IMR-90 (cell line): ENCODE measurements at regions not wholly inside any gene's neighbourhood (a gene's known extent, or its start where the extent isn't known, plus 50 kb on each side); places are given as distances from the start of the nearest gene placed in this dataset.

Experiments used
- ATAC-seq: fragments of 200-7000 bp; cut with Tn5 transposase; 2 replicates; pipeline ENCODE4 v1.9.1; 2020; ENCODE audit warnings: low read depth, mild to moderate bottlenecking, moderate library complexity
- BruUV-seq: library from RNA; stranded (reverse); fragments of 400-500 nt; replicated peaks from 2 replicates; lab custom pipeline; 2021; lab: Mats Ljungman, UMichigan
- CTCF ChIA-PET: fragments of 300-600 bp; formaldehyde crosslinking; extraction: SDS; loops from one replicate; lab custom pipeline; 2021; ENCODE audit warnings: antibody characterized with exemption; lab: Yijun Ruan, JAX
- POLR2A ChIA-PET: fragments of 300-600 bp; sonication (Branson Sonifier 250); formaldehyde crosslinking; loops from one replicate; lab custom pipeline; 2022; ENCODE audit warnings: antibody characterized with exemption; ENCODE audit not compliant: unreplicated experiment; lab: Charles Lee
- DNase-seq: peaks from one replicate; pipeline ENCODE4 v3.0.0; 2013
- H2AFZ ChIP-seq: replicated peaks from 2 replicates; pipeline ENCODE3; 2013; ENCODE audit warnings: low read length, mild to moderate bottlenecking; ENCODE audit not compliant: poor library complexity
- H2AK5ac ChIP-seq: 2 replicates; pipeline ENCODE4 v1.6.1; 2013; ENCODE audit warnings: low read depth, low read length, inconsistent platforms
- H2AK9ac ChIP-seq: replicated peaks from 2 replicates; pipeline ENCODE3; 2013; ENCODE audit warnings: mild to moderate bottlenecking, low read depth, low read length, moderate library complexity; ENCODE audit not compliant: poor library complexity
- H2BK120ac ChIP-seq: 2 replicates; pipeline ENCODE4 v1.6.1; 2013; ENCODE audit warnings: low read depth, low read length, inconsistent platforms
- H2BK15ac ChIP-seq: 3 replicates; pipeline ENCODE4 v1.6.1; 2013; ENCODE audit warnings: low read depth, low read length, inconsistent platforms
- H2BK20ac ChIP-seq: 2 replicates; pipeline ENCODE4 v1.6.1; 2013; ENCODE audit warnings: low read depth, mild to moderate bottlenecking, inconsistent platforms, low read length, moderate library complexity
- H2BK5ac ChIP-seq: 2 replicates; pipeline ENCODE4 v1.6.1; 2013; ENCODE audit warnings: mild to moderate bottlenecking, low read depth, low read length, inconsistent platforms; ENCODE audit not compliant: poor library complexity, severe bottlenecking
- H3K14ac ChIP-seq: replicated peaks from 2 replicates; pipeline ENCODE4 v1.6.1; 2013; ENCODE audit warnings: low read depth, low read length, inconsistent platforms
- H3K18ac ChIP-seq: 2 replicates; pipeline ENCODE4 v1.6.1; 2013; ENCODE audit warnings: low read depth, low read length, control low read depth
- H3K23ac ChIP-seq: 2 replicates; pipeline ENCODE4 v1.6.1; 2013; ENCODE audit warnings: low read depth, low read length, inconsistent platforms
- H3K27ac ChIP-seq: 2 replicates; pipeline ENCODE4 v1.5.1; 2013; ENCODE audit warnings: mild to moderate bottlenecking, control low read depth, low read length; ENCODE audit not compliant: insufficient read depth
- H3K27me3 ChIP-seq: 2 replicates; pipeline ENCODE4 v1.6.1; 2013; ENCODE audit warnings: low read length; ENCODE audit not compliant: control insufficient read depth, insufficient read depth
- H3K36me3 ChIP-seq: 2 replicates; pipeline ENCODE4 v1.6.1; 2013; ENCODE audit warnings: low read length, mixed read lengths; ENCODE audit not compliant: control insufficient read depth, insufficient read depth
- H3K4ac ChIP-seq: 2 replicates; pipeline ENCODE4 v1.6.1; 2013; ENCODE audit warnings: low read depth, low read length, inconsistent platforms
- H3K4me1 ChIP-seq: 2 replicates; pipeline ENCODE4 v1.6.1; 2013; ENCODE audit warnings: low read length, mixed read lengths; ENCODE audit not compliant: control insufficient read depth, insufficient read depth
- H3K4me2 ChIP-seq: 2 replicates; pipeline ENCODE4 v1.6.1; 2013; ENCODE audit warnings: low read depth, mild to moderate bottlenecking, control low read depth, low read length, moderate library complexity
- H3K4me3 ChIP-seq: 2 replicates; pipeline ENCODE4 v1.5.1; 2013; ENCODE audit warnings: low read depth, mild to moderate bottlenecking, control low read depth, low read length, moderate library complexity; ENCODE audit not compliant: insufficient read depth
- H3K56ac ChIP-seq: 2 replicates; pipeline ENCODE4 v1.6.1; 2013; ENCODE audit warnings: low read length, inconsistent platforms; ENCODE audit not compliant: insufficient read depth; ENCODE audit errors: extremely low read depth
- H3K79me1 ChIP-seq, 2 experiments: 2 replicates each; pipeline ENCODE4 v1.6.1; 2013; ENCODE audit warnings: low read length in 2 of 2, inconsistent platforms in 1 of 2, low read depth in 1 of 2
- H3K9ac ChIP-seq: 2 replicates; pipeline ENCODE4 v1.6.1; 2013; ENCODE audit warnings: low read depth, low read length, control low read depth
- H3K9me1 ChIP-seq: 2 replicates; pipeline ENCODE4 v1.6.1; 2013; ENCODE audit warnings: low read length, inconsistent platforms; ENCODE audit not compliant: insufficient read depth
- H3K9me3 ChIP-seq: 2 replicates; pipeline ENCODE4 v1.6.1; 2013; ENCODE audit warnings: low read length; ENCODE audit not compliant: control insufficient read depth, insufficient read depth
- H4K20me1 ChIP-seq: 2 replicates; pipeline ENCODE4 v1.6.1; 2013; ENCODE audit warnings: low read length, inconsistent platforms; ENCODE audit not compliant: insufficient read depth
- H4K5ac ChIP-seq: 2 replicates; pipeline ENCODE4 v1.6.1; 2013; ENCODE audit warnings: mild to moderate bottlenecking, low read depth, low read length, control low read depth
- H4K8ac ChIP-seq, 2 experiments: 2 replicates each; pipeline ENCODE4 v1.6.1; 2013; ENCODE audit warnings: low read depth in 2 of 2, low read length in 2 of 2, control low read depth in 1 of 2, inconsistent platforms in 1 of 2
- H4K91ac ChIP-seq: 2 replicates; pipeline ENCODE4 v1.6.1; 2013; ENCODE audit warnings: low read depth, low read length, inconsistent platforms; ENCODE audit not compliant: insufficient read depth
- BHLHE40 ChIP-seq: fragments of 150-350 bp; IDR thresholded peaks from 2 replicates; pipeline ENCODE4 v1.6.1; 2016; ENCODE audit warnings: mild to moderate bottlenecking, low read depth, low read length
- CEBPB ChIP-seq: IDR thresholded peaks from 2 replicates; pipeline ENCODE4 v1.6.1; 2012; ENCODE audit warnings: low read depth, low read length, improper control_type of control experiment
- MAZ ChIP-seq: IDR thresholded peaks from 2 replicates; pipeline ENCODE4 v1.6.1; 2012; ENCODE audit warnings: low read depth, mild to moderate bottlenecking, low read length, improper control_type of control experiment, moderate library complexity, borderline replicate concordance
- MXI1 ChIP-seq: IDR thresholded peaks from 2 replicates; pipeline ENCODE4 v1.6.1; 2012; ENCODE audit warnings: low read depth, mild to moderate bottlenecking, low read length, moderate library complexity, borderline replicate concordance
- NFE2L2 ChIP-seq: fragments of 150-350 bp; IDR thresholded peaks from 2 replicates; pipeline ENCODE4 v1.6.1; 2016; ENCODE audit warnings: low read depth, mild to moderate bottlenecking, low read length
- RCOR1 ChIP-seq: IDR thresholded peaks from 2 replicates; pipeline ENCODE4 v1.6.1; 2012; ENCODE audit warnings: mild to moderate bottlenecking, low read length, improper control_type of control experiment; ENCODE audit not compliant: insufficient replicate concordance
- SMC3 ChIP-seq: fragments of 150-350 bp; IDR thresholded peaks from 2 replicates; pipeline ENCODE4 v1.6.1; 2016; ENCODE audit warnings: low read depth, mild to moderate bottlenecking, antibody characterized with exemption, low read length, moderate library complexity
- whole genome bisulfite sequencing, 2 experiments: methylation state at CpG; one replicate each; pipeline versions ENCODE4 v1.1.5 to v1.1.7; 2013; ENCODE audit warnings: missing lambda C conversion rate in 2 of 2; ENCODE audit not compliant: insufficient read length in 1 of 2; ENCODE audit errors: extremely low coverage in 2 of 2; 5-methylcytosine and 5-hydroxymethylcytosine counted together
- dilution Hi-C: fragments of 300-500 bp; cut with HindIII; formaldehyde crosslinking; loops from one replicate; pipeline ENCODE4 v1.14.3; 2018; ENCODE audit warnings: low sequenced_read_pairs; ENCODE audit not compliant: unreplicated experiment
- in situ Hi-C: fragments of 300-500 bp; cut with MboI; formaldehyde crosslinking; loops from 3 replicates; pipeline ENCODE4 v1.14.3; 2019; ENCODE audit warnings: low sequenced_read_pairs, inconsistent platforms, mixed read lengths
- intact Hi-C: fragments of 100-400 bp; cut with micrococcal nuclease; formaldehyde crosslinking; loops from 2 replicates; pipeline ENCODE4 v1.10.0; 2022
- TF ChIP-seq, protein P1 (sequence below): fragments of 150-350 bp; IDR thresholded peaks from 2 replicates; pipeline ENCODE4 v1.6.1; 2017; ENCODE audit warnings: mild to moderate bottlenecking, antibody characterized with exemption, low read length, low read depth
- TF ChIP-seq, protein P2 (sequence below): fragments of 150-350 bp; IDR thresholded peaks from 2 replicates; pipeline ENCODE4 v1.6.1; 2016; ENCODE audit warnings: low read depth, mild to moderate bottlenecking, low read length, moderate library complexity, borderline replicate concordance

DNA sequence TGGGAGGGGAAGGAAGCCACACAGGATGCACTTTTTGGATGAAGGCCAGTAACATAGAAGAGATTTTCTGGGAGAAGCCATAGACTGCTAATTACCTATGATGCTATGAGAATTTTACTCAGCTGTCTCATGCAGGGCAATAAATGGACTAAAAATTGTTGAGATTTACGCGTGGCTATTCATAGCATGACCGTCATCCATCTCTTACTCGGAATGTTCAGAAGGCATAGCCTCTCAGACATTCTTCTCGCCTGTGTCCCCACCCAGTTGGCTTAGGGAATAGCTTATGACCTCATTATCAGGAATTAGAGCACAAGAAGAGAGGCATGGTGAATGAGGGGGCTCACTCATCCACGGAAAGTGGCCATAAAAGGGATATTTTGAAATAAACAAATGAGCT lies 107.9 kb upstream of the ATP10A start:
- no peak overlapping the region for H3K18ac ChIP-seq
- no peak overlapping the region for H3K27ac ChIP-seq
- H3K23ac ChIP-seq, result no peak overlapping the region
- H3K9me3 ChIP-seq, result no peaks in the 10 kb centered on the region
- H3K36me3 ChIP-seq, result no peaks in the 10 kb centered on the region
- no peaks in the 10 kb centered on the region for H3K9me1 ChIP-seq
- ChIA-PET CTCF (interaction anchor here (0.7 kb wide), 1 partner anchor 187 kb away, joined by 3 read pairs; no protein-coding TSS in a partner anchor), POLR2A (no interaction called here)
- intact Hi-C loops (no loop called here), dilution Hi-C loops (no loop called here), in situ Hi-C loops (no loop called here)
- H2AFZ ChIP-seq, result no peak overlapping the region
- H2BK15ac ChIP-seq, result no peak overlapping the region
- no peak overlapping the region for H2AK9ac ChIP-seq
- H3K14ac ChIP-seq, result no peak overlapping the region
- no peaks in the 10 kb centered on the region for H3K27me3 ChIP-seq
- no peaks in the 10 kb centered on the region for H3K4me1 ChIP-seq
- ATAC-seq (no peak), DNase-seq (peak; percentile 1)
- H2AK5ac ChIP-seq, result no peak overlapping the region
- BruUV-seq, result no TSS peak
- H3K4ac ChIP-seq, result no peak overlapping the region
- H4K8ac ChIP-seq, result no peak overlapping the region
- H3K56ac ChIP-seq, result no peak overlapping the region
- no peaks in the 10 kb centered on the region for H4K20me1 ChIP-seq
- H3K4me2 ChIP-seq, result no peak overlapping the region
- no peak overlapping the region for H3K9ac ChIP-seq
- no peak overlapping the region for H2BK120ac ChIP-seq
- TF ChIP-seq SMC3 (no peak), MXI1 (no peak), BHLHE40 (no peak), CEBPB (no peak), MAZ (no peak), NFE2L2 (no peak), RCOR1 (no peak)
- TF ChIP-seq, protein P1, sequence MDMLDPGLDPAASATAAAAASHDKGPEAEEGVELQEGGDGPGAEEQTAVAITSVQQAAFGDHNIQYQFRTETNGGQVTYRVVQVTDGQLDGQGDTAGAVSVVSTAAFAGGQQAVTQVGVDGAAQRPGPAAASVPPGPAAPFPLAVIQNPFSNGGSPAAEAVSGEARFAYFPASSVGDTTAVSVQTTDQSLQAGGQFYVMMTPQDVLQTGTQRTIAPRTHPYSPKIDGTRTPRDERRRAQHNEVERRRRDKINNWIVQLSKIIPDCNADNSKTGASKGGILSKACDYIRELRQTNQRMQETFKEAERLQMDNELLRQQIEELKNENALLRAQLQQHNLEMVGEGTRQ, result no peak
- TF ChIP-seq, protein P2, sequence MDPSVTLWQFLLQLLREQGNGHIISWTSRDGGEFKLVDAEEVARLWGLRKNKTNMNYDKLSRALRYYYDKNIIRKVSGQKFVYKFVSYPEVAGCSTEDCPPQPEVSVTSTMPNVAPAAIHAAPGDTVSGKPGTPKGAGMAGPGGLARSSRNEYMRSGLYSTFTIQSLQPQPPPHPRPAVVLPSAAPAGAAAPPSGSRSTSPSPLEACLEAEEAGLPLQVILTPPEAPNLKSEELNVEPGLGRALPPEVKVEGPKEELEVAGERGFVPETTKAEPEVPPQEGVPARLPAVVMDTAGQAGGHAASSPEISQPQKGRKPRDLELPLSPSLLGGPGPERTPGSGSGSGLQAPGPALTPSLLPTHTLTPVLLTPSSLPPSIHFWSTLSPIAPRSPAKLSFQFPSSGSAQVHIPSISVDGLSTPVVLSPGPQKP, result no peak
- WGBS, 2 experiments, result no CpG with 5 or more reads among the region's 6 CpGs
- H3K79me1 ChIP-seq, result no peaks in the 10 kb centered on the region
- no peak overlapping the region for H4K91ac ChIP-seq
- no peak overlapping the region for H4K5ac ChIP-seq
- no peak overlapping the region for H2BK20ac ChIP-seq
- no peak overlapping the region for H2BK5ac ChIP-seq
- H3K4me3 ChIP-seq, result no peak overlapping the region
